ENCODE measurements at regions not wholly inside any gene's neighbourhood (a gene's known extent, or its start where the extent isn't known, plus 50 kb on each side); places are given as distances from the start of the nearest gene placed in this dataset.

DNA sequence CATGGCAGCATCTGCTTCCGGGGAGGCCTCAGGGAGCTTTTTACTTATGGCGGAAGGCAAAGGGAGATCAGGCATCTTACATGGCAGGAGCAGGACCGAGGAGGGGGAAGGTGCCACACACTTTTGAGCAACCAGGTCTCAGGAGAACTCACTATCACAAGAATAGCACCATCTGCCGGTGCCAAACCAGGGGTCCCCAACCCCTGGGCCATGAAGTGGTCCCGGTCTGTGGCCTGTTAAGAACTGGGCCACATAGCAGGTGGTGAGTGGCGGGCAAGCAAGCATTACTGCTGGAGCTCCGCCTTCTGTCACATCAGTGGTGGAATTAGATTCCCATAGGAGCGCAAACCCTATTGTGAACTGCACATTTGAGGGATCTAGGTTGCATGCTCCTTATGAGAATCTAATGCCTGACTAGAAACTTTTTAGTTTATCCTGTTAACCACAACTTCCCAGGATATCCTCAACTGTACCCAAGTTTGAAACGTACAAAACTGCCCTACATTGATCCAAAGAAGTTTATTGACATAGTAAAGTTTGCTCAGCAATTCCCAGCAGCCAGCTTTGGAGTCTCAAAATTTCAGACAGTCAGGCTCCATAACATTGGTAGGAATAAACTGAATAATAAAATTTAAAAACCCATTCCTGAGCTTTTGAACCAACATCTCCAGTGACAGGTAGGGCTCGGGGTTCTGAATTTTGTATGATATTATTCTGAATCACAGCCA, 228.4 kb upstream of the TAC1 start:
- no peak overlapping the region for H3K4me3 ChIP-seq (ENCODE audit: low read depth, poor library complexity, severe bottlenecking)
- TF ChIP-seq, protein P1, sequence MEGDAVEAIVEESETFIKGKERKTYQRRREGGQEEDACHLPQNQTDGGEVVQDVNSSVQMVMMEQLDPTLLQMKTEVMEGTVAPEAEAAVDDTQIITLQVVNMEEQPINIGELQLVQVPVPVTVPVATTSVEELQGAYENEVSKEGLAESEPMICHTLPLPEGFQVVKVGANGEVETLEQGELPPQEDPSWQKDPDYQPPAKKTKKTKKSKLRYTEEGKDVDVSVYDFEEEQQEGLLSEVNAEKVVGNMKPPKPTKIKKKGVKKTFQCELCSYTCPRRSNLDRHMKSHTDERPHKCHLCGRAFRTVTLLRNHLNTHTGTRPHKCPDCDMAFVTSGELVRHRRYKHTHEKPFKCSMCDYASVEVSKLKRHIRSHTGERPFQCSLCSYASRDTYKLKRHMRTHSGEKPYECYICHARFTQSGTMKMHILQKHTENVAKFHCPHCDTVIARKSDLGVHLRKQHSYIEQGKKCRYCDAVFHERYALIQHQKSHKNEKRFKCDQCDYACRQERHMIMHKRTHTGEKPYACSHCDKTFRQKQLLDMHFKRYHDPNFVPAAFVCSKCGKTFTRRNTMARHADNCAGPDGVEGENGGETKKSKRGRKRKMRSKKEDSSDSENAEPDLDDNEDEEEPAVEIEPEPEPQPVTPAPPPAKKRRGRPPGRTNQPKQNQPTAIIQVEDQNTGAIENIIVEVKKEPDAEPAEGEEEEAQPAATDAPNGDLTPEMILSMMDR (IDR thresholded peaks at IDR 0.05): no peak
- TF ChIP-seq POLR2A (IDR thresholded peaks at IDR 0.05): no peak
- intact Hi-C loops (cut with DNase I; ENCODE audit: low total_unique reads): no loop called here
- 84 to 85% methylated on average over 10 of the region's 10 CpGs for WGBS, 2 donors
- DNase-seq (ENCODE audit: low spot score in 2 of 2): no peak

DNA sequence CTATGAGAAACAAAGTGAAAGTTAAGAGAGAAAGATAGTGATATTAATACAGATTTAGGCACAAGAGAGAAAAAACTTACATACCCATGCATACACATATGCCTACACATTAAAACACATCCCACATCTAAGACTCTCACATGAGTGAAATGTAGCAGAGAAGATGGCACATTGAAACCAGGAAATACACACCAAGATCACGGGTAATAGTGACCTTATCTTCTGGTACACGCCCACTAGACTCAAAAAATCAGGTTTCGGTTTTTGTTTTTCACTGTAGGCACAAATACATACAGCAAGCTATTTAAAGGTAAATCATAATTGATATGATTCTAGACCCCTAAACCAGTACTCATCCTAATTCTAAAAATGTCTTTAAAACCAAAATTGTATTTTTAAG, 225.2 kb upstream of the TAC1 start:
- intact Hi-C loops (cut with DNase I; ENCODE audit: low total_unique reads): no loop called here
- no peak overlapping the region for H3K4me3 ChIP-seq (ENCODE audit: low read depth, poor library complexity, severe bottlenecking)
- WGBS, 2 donors: 45 to 51% methylated on average over 3 of the region's 3 CpGs
- TF ChIP-seq, protein P1 (IDR thresholded peaks at IDR 0.05): no peak
- no peak for TF ChIP-seq POLR2A (IDR thresholded peaks at IDR 0.05)
- DNase-seq (ENCODE audit: low spot score in 2 of 2): no peak

DNA sequence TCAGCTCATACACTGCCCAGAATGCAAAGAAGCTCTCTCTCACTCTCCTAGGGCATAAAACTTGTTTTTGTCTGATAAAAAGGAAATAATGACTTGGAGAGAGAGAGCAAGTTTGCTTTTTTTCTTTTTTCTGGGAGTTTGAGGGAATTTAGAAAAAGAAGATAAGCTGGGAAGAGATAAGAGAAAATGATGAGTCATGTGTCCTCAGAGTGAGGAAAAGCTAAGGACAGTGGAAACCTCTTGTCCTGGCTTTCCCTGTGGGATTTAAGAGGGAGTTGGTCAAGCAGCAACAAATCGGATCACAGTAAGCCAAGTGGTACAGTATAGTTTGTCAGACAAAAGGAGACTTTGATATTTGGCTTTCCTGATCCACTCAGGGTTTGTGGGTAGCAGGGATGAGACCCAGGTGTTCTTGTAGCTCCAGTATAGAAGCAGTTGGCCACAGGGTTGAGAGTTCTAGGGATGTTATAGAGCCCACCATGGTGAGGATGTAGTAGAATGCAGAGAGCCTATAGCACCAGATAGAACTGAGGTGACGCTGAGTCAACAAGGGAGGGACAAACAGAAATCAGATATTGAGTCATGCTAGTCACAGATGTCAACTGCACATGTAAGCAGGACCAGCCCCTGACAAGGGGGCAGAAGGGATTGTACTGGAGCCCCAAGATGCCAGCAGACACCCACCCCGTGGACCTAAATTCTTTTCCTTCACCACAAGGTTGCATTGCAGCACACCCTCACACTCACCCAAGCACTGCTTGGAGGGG, 219.3 kb upstream of the TAC1 start:
- TF ChIP-seq, protein P1 (IDR thresholded peaks at IDR 0.05): no peak
- no peak for TF ChIP-seq POLR2A (IDR thresholded peaks at IDR 0.05)
- no peak for DNase-seq (ENCODE audit: low spot score in 2 of 2)
- WGBS, 2 donors: 80% methylated on average over 3 of the region's 3 CpGs
- intact Hi-C loops (cut with DNase I; ENCODE audit: low total_unique reads): no loop called here
- H3K4me3 ChIP-seq (ENCODE audit: low read depth, poor library complexity, severe bottlenecking): no peak overlapping the region

DNA sequence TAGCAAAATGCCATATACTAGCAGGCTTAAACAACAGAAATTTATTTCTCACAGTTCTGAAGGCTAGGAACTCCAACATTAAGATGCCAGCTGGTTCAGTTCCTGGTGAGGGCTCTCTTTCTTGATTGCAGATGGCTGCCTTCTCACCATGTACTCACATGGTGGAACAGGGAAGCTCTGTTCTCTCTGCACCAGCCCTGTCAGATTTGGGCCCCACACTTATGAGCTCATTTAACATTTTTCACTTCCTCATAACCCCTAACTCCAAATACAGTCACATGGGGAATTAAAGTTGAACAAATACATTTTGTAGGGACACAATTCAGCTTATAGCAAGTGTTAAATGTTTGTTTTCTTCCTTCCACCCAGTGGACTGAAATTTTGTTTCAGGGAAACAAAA, 218.6 kb upstream of the TAC1 start:
- intact Hi-C loops (cut with DNase I; ENCODE audit: low total_unique reads): no loop called here
- no peak for TF ChIP-seq POLR2A (IDR thresholded peaks at IDR 0.05)
- TF ChIP-seq, protein P1 (IDR thresholded peaks at IDR 0.05): no peak
- H3K4me3 ChIP-seq (ENCODE audit: low read depth, poor library complexity, severe bottlenecking): no peak overlapping the region
- DNase-seq (ENCODE audit: low spot score in 2 of 2): no peak

DNA sequence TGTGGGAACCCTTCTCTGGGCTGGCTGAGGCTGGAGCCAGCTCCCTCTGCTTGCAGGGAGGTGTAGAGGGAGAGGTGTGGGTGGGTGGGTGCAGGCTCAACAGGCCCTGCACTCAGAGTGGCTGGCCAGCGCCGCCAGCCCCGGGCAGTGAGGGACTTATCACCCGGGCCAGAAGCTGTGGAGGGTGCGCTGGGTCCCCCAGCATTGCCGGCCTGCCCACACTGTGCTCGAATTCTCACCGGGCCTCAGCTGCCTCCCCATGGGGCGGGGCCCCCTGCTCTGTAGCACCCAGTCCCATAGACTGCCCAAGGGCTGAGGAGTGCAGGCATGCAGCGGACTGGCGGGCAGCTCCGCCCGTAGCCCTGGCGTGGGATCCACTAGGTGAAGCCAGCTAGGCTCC, 190.7 kb upstream of the TAC1 start:
- no peak overlapping the region for H3K4me3 ChIP-seq (ENCODE audit: low read depth, poor library complexity, severe bottlenecking)
- TF ChIP-seq, protein P1 (IDR thresholded peaks at IDR 0.05): no peak
- TF ChIP-seq POLR2A (IDR thresholded peaks at IDR 0.05): no peak
- 92 to 98% methylated on average over 8 to 14 of the region's 14 CpGs for WGBS, 2 donors
- intact Hi-C loops (cut with DNase I; ENCODE audit: low total_unique reads): no loop called here
- DNase-seq (ENCODE audit: low spot score in 2 of 2): no peak
